Fibroblast of the aortic adventitia (primary cell): ENCODE measurements at regions not wholly inside any gene's neighbourhood (a gene's known extent, or its start where the extent isn't known, plus 50 kb on each side); places are given as distances from the start of the nearest gene placed in this dataset.

ENCODE experiments used
- DNase-seq: peaks from one replicate; pipeline ENCODE4 v3.0.0-alpha.2; 2010; ENCODE audit warnings: low read depth
- H3K4me3 ChIP-seq: 2 replicates; pipeline ENCODE4 v1.5.1; 2011; ENCODE audit warnings: low read depth, mild to moderate bottlenecking, control low read depth, low read length, moderate library complexity
- TF ChIP-seq, protein P1 (sequence below): IDR thresholded peaks from 2 replicates; pipeline ENCODE4 v1.5.1; 2011; ENCODE audit warnings: mild to moderate bottlenecking, low read length, control low read depth, inconsistent platforms; ENCODE audit not compliant: insufficient read depth

DNA sequence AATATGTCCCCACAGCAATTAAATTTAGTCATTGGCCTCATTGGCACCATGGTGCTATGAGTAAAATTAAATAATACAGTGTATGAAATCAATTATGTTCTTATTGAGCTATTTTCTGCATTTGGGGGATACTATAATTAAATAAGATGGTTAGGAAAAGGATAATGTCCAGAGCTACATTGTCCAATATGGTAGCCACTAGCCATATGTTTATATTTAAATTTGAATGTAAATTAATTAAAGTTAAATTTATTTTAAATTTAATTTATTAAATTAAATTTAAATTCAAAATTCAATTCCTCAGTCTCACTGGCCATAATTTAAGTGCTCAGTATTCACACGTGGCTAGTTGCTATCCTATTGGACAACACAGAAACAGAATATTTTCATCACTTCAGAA lies 115.7 kb downstream of the SPATA31D1 start:
- TF ChIP-seq, protein P1, sequence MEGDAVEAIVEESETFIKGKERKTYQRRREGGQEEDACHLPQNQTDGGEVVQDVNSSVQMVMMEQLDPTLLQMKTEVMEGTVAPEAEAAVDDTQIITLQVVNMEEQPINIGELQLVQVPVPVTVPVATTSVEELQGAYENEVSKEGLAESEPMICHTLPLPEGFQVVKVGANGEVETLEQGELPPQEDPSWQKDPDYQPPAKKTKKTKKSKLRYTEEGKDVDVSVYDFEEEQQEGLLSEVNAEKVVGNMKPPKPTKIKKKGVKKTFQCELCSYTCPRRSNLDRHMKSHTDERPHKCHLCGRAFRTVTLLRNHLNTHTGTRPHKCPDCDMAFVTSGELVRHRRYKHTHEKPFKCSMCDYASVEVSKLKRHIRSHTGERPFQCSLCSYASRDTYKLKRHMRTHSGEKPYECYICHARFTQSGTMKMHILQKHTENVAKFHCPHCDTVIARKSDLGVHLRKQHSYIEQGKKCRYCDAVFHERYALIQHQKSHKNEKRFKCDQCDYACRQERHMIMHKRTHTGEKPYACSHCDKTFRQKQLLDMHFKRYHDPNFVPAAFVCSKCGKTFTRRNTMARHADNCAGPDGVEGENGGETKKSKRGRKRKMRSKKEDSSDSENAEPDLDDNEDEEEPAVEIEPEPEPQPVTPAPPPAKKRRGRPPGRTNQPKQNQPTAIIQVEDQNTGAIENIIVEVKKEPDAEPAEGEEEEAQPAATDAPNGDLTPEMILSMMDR, result no peak
- DNase-seq, result no peak
- no peak overlapping the region for H3K4me3 ChIP-seq

DNA sequence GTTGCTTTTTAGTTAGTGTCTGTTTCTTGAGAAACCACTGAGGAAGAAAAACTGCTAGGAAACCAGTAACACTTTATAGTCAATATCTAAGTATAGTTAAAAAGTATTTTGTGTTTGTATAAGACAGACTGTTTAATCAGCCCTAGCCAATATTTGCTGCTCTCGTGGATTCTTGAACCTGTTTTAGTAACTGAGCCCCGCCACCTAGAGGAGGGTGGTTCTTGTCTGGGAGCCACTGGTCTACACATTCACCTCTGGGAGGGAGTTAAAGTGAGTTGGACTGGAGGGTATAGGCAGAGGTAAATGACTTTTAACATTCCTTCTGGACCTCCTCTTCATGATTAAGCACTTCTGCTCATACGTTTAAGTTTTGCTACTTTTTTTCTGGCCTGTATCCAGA lies 117.2 kb downstream of the SPATA31D1 start:
- TF ChIP-seq, protein P1, result no peak

DNA sequence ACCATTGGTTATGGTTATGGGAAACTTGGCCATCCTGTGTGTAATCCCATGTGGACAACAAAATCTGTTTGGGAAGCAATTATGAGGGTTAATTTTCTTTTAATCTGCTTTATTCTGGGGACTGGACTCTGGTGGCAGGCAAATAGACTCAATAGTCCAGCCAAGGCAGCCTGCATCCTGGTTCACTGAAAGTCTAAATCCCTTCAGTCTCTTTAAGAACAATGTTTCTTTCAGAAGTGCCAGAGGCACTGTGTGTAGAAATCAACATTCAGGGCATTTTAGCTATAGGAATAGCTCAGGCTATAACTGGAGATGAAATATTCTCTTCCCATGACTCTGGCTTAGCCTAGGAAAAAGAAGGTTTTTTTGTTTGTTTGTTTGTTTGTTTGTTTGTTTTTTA lies 118.0 kb downstream of the SPATA31D1 start:
- no peak overlapping the region for H3K4me3 ChIP-seq
- TF ChIP-seq, protein P1, result no peak
- DNase-seq, result no peak

More for the DNA sequence above, 117.2 kb downstream of the SPATA31D1 start:
- no peak for DNase-seq
- H3K4me3 ChIP-seq, result no peak overlapping the region

DNA sequence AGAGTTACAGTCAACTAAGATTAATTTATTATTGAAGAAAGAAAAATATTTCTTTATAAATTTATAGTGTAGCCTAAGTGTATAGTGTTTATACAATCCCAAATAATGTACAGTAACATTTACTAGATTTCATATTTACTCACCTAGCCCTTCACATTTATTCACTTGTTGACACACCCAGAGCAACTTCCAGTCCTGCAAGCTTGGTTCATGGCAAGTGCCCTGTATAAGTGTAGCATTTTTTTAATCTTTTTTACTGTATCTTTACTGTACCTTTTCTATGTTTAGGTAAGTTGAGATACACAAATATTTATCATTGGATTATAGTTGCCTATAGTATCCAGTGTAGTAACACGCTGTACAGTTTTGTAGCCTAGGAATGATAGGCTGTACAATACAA lies 119.9 kb downstream of the SPATA31D1 start:
- no peak for DNase-seq
- H3K4me3 ChIP-seq, result no peak overlapping the region
- TF ChIP-seq, protein P1, result no peak

DNA sequence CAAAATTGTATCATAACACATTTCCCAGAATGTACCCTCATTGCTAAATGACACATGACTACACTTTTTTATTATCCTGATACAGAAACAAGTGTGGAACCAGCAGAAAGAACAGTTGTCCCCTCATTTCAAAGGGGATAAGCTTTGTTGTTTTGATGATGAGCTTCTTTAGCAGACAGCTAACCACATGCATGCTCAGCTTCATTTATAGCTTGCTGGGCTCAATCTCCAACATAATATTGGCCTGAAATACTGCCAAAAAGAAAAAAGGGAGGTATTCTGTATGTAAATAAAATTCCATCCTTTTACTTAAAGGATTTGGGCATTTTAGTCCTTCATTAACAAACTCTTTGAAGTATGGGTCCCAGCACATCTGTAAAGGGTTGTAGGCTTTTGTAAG lies 120.4 kb downstream of the SPATA31D1 start:
- no peak overlapping the region for H3K4me3 ChIP-seq
- TF ChIP-seq, protein P1, result no peak
- DNase-seq, result no peak

DNA sequence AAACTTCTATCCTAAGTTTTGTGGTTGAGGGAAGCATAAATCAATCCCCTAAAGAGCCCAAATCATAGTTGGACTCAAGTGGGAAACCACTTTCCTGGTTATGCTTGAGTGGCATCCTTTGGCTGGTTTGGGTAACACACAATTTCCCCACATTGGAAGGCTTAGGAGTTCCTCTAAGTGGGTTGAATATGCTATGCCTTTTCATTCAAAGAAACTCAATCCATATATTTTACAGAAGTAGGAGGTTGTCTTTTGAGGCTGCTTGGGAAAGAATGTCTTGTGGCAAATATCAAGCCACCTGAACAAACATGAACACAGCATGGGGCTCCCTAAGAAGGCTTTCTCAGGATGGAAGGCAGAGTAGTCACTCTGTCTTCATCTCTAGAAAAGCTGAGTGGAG lies 121.1 kb downstream of the SPATA31D1 start:
- no peak overlapping the region for H3K4me3 ChIP-seq
- DNase-seq, result peak; percentile 41
- TF ChIP-seq, protein P1, result no peak

DNA sequence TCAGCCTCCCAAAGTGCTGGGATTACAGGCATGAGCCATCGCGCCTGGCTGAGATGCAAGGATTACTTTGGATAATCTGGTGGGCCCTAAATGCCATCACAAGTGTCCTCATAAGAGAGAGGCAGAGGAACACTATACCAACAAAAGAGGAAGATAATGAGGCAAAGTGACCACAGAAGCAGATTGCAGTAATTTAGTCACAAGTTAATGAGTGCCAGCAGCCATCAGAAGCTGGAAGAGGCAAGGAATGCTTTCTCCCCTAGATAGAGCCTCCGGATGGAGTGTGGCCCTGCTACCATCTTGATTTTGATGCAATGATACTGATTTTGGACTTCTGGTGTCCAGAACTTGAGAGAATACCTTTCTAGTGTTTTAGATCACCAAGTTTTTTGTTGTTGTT lies 122.3 kb downstream of the SPATA31D1 start:
- TF ChIP-seq, protein P1, result no peak
- no peak overlapping the region for H3K4me3 ChIP-seq
- DNase-seq, result no peak
